ENCODE measurements at regions not wholly inside any gene's neighbourhood (a gene's known extent, or its start where the extent isn't known, plus 50 kb on each side); places are given as distances from the start of the nearest gene placed in this dataset.

GRCh38 chr3:72618739-72619138, 229.5 kb downstream of the SHQ1 start:
- TF ChIP-seq EZH2phosphoT487 (conservative IDR thresholded peaks at IDR 0.05; ENCODE audit: low read length): no peak
- no peak for TF ChIP-seq CTCF (IDR thresholded peaks at IDR 0.05; ENCODE audit: insufficient read depth, low read length, poor library complexity, severe bottlenecking)
- H2AFZ ChIP-seq (ENCODE audit: low read depth, low read length, severe bottlenecking): no peak overlapping the region
- H3K27ac ChIP-seq (ENCODE audit: low read depth, low read length): no peak overlapping the region
- H3K79me2 ChIP-seq (ENCODE audit: insufficient read depth, low read length): no peaks in the 10 kb centered on the region
- H3K9me2 ChIP-seq (replicated peaks; ENCODE audit: insufficient read depth, low read length): no peaks in the 10 kb centered on the region
- H3K9ac ChIP-seq (ENCODE audit: low read length): no peak overlapping the region
- H3K9me3 ChIP-seq (ENCODE audit: insufficient read depth, low read length): no peaks in the 10 kb centered on the region
- H3K4me3 ChIP-seq (ENCODE audit: insufficient read depth, low read length, poor library complexity, severe bottlenecking): no peak overlapping the region
- H3K27me3 ChIP-seq (ENCODE audit: low read length): no peaks in the 10 kb centered on the region
- no peaks in the 10 kb centered on the region for H3F3A ChIP-seq (ENCODE audit: insufficient read depth)
- H3K36me3 ChIP-seq (ENCODE audit: low read length): no peaks in the 10 kb centered on the region
- no peak overlapping the region for H3K4me2 ChIP-seq (ENCODE audit: low read depth, low read length, poor library complexity, severe bottlenecking)
- H4K20me1 ChIP-seq (ENCODE audit: low read depth, low read length): no peaks in the 10 kb centered on the region

- Histone ChIP-seq H3K9me2 (replicated peaks; ENCODE audit: insufficient read depth, low read length) (no peaks in the 10 kb centered on the region), H3F3A (ENCODE audit: insufficient read depth) (no peaks in the 10 kb centered on the region), H3K4me2 (ENCODE audit: low read depth, low read length, poor library complexity, severe bottlenecking) (no peak overlapping the region), H3K27me3 (ENCODE audit: low read length) (no peaks in the 10 kb centered on the region), H3K4me3 (ENCODE audit: insufficient read depth, low read length, poor library complexity, severe bottlenecking) (no peak overlapping the region), H3K9me3 (ENCODE audit: insufficient read depth, low read length) (no peaks in the 10 kb centered on the region), H4K20me1 (ENCODE audit: low read depth, low read length) (no peaks in the 10 kb centered on the region), H2AFZ (ENCODE audit: low read depth, low read length, severe bottlenecking) (no peak overlapping the region), H3K9ac (ENCODE audit: low read length) (no peak overlapping the region), H3K27ac (ENCODE audit: low read depth, low read length) (no peak overlapping the region), H3K36me3 (ENCODE audit: low read length) (no peaks in the 10 kb centered on the region), H3K79me2 (ENCODE audit: insufficient read depth, low read length) (no peaks in the 10 kb centered on the region)
- TF ChIP-seq CTCF (IDR thresholded peaks at IDR 0.05; ENCODE audit: insufficient read depth, low read length, poor library complexity, severe bottlenecking): no peak
- TF ChIP-seq EZH2phosphoT487 (conservative IDR thresholded peaks at IDR 0.05; ENCODE audit: low read length): no peak
Measured at GRCh38 chr3:72617424-72618024, 230.7 kb downstream of the SHQ1 start.

- Histone ChIP-seq H3K4me3 (ENCODE audit: insufficient read depth, low read length, poor library complexity, severe bottlenecking) (no peak overlapping the region), H3K9me2 (replicated peaks; ENCODE audit: insufficient read depth, low read length) (no peaks in the 10 kb centered on the region), H3K4me2 (ENCODE audit: low read depth, low read length, poor library complexity, severe bottlenecking) (no peak overlapping the region), H3K9me3 (ENCODE audit: insufficient read depth, low read length) (no peaks in the 10 kb centered on the region), H3K27me3 (ENCODE audit: low read length) (no peaks in the 10 kb centered on the region), H3K79me2 (ENCODE audit: insufficient read depth, low read length) (no peaks in the 10 kb centered on the region), H3K27ac (ENCODE audit: low read depth, low read length) (no peak overlapping the region), H3K9ac (ENCODE audit: low read length) (no peak overlapping the region), H2AFZ (ENCODE audit: low read depth, low read length, severe bottlenecking) (no peak overlapping the region), H4K20me1 (ENCODE audit: low read depth, low read length) (no peaks in the 10 kb centered on the region), H3K36me3 (ENCODE audit: low read length) (no peaks in the 10 kb centered on the region), H3F3A (ENCODE audit: insufficient read depth) (no peaks in the 10 kb centered on the region)
- TF ChIP-seq EZH2phosphoT487 (conservative IDR thresholded peaks at IDR 0.05; ENCODE audit: low read length): no peak
- no peak for TF ChIP-seq CTCF (IDR thresholded peaks at IDR 0.05; ENCODE audit: insufficient read depth, low read length, poor library complexity, severe bottlenecking)
Measured at GRCh38 chr3:72615776-72616175, 232.5 kb downstream of the SHQ1 start.

All from SU-DHL-6 (cell line).